Stimulated activated CD4-positive, alpha-beta T cell treated with anti-CD3 and anti-CD28 coated beads, TNF-alpha, amount 100 ng/mL, for 48 hours (primary cell): ENCODE measurements at regions not wholly inside any gene's neighbourhood (a gene's known extent, or its start where the extent isn't known, plus 50 kb on each side); places are given as distances from the start of the nearest gene placed in this dataset.

Source experiments
- DNase-seq, 3 donors: peaks; one replicate each; pipeline ENCODE4 v3.0.0-alpha.2; 2020; ENCODE audit warnings: low read depth in 3 of 3

DNA sequence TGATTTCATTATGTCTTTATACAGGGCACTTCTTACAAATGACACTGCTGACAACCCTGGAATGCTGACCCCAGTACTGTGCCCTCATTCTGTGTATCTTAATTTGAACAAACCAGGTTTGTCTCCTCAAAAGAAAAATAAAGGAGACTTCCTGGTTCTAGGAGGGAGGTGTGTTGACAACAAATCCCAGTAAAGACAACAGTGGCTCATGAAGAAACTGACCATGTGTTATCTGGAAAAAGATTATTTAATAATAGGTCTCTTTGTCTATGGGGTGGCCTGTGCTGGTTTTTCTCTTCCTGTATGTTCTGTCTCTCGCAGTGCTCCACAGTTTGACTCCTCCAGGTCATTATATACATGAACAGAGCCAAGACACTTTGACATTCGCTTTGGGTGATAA is 454.6 kb downstream of the LMO4 start:
- no peak for DNase-seq

DNA sequence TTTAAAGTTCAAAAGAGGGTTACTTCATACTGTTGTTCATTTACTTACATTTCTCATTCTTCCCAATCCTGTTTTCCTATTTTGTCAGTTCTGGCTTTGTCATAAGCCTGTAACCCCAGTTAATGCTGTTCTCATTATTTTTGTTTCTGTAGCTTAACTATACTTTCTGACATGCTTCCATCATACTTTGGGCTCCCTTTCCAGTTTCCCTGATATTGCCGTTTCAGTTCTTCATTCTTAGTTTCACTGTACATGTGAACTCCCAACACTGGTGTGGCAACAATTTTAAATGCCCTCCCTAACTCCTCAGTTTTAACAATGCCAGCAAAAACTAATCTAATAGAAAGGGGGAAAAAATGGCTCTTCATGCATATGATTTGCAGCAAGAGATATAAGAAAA is 456.7 kb downstream of the LMO4 start:
- DNase-seq: no peak

DNA sequence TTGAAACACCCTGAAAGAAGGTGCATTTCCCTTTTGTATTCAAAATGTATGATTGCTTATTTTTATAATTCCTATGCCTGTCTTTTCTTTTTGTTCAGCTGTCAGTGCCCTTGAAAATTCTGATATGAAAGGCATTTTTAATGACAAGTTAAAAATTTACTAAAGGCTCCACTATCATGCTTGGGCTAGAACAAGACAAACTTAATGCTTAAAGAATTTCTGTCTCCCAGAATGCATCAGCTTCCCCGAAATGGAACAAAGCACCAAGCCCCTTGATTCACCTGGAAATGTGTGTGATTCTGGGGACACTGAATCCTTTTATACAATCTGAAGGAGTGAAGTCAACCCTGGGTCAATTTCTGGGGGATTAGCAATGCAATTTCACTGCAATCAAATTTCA is 457.5 kb downstream of the LMO4 start:
- DNase-seq: no peak

DNA sequence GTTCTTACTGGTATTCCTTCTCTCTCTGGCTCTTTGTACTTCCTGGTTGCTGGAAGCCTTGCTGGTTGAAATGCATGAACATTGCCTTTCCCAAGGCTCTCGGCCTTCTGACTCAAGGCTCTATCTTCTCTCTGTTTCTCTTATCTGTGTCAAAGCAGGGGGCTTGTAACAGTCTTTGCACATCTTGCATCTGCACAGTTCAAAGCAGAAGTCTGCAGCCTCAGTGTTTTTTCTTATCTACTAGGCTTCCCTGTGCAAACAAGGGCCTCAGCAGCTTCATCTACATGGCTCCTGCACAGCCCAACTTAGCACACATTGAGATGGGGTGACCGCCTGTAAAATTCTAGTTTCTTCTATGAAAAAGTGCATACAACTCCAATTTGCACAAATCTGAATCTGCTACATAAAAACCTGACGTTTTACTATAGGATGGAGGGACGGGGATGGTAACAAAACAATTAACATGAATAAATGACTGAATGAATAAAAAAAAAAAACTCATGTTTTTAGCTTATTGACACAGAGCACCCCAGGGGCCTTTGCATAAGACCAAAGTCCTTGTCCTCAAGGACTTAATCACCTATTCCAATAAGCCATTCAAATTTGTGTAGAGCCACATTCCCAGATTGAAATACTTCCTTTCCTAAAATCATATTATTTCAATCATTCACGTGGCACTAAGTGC is 458.3 kb downstream of the LMO4 start:
- no peak for DNase-seq

DNA sequence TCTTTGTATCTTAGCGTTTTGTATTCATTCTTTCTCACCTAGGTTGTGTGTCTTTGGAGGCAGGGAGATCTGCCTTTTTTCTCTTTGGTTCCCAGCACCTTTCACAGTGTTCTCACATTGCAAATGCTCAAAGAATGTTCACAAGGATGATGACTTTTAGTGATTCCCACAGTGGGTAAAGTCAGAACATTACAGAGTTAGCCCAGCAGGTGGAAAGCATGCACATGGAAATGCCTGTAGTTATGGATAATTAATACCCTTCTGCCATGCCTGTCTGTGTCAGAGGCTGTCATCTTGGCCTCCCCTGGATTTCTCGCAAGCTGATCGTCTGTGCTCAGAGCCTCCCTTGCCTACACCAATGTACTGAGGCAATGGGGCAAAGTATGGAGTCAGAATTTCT is 458.9 kb downstream of the LMO4 start:
- DNase-seq: no peak

DNA sequence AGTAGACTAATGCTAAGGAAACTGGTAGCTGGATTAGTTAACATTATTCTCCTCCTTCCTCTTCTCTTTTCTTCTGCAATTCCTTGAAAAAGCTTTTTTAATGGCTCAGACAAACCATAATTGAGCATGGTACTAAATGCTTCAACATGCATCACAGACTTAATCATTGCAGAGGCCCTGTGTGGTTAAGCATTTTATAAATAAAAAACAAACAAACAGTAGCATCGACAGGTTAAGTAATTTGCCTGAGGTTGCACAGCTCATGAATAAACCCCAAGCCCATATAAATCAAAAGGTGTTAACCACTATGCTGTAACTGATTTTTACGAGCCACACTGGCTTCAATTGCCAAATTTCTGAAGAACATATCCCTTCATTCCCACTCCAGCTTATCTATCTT is 462.1 kb downstream of the LMO4 start:
- DNase-seq: no peak

DNA sequence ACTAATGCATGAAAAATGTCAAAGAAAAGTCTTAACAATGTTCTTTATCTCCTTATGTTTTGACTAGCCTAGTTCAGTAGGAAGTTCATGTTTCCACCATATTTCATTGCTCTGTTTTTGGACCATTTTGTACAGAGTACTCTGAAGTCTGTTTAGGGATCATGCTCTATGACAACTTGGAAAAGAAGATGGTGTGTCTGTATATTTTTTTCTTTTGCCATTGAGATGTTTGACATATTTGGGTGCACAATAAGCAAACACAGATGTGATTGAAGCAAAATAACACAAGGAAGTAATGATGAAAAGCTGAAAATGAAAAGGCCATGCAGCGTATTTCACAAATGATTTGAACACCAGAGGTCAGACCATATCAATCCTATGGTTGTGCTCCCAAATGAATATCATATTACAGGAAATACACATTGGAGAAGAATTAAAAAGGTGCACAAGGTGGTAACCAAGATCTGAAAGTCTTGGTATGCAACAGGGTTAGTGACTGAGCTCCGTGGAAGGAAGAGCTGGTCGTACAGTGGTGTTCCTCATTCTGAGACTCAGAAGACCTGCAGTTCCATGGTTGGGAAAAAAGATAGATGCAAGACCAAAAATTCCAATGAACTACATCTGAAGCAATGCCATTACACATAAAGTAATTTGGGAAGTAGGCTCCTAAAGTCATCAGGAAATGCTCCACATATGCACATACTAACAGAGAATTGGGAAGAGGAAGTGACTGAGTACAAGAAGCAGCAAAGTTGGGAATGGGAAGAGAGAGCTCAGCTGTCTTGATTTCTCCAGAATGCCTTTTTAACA is 463.5 kb downstream of the LMO4 start:
- DNase-seq: no peak

DNA sequence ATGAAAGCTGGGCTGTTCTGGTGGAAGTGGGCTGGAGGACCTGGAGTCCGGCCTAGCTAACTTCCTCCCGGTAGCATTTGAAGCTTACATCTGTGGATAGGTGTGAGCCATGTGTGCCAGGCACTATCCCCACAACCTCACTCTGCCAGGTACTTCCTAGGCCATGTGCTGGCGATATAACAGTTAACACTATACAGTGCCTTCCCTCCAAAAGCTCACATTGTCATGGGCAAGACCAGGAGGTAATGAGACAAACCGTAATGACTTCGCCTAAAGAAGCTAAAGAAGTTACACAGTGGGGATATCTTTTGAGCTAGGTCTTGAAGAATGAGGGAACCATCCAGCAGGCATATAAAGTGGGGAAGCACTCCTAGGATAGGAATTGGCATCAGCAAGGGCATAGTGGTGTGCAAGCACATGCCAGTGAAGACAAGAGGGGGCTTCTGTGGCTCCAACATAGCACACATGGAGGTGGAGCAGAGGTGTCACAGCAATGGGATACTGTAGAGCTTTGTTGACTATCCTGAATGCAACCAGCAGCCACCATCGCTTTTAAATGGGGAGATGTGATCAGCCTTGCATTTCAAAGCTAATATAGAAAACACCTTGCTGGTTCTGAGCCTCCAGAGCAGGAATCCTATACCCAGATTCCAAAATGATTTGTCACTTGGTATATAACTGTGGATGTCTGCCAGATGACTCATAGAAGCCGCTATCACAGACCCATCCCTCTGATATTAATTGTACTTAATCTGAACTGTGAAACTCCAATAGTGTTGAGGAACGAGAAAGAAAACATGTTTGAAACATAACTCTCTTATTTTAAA is 466.3 kb downstream of the LMO4 start:
- DNase-seq: no peak

DNA sequence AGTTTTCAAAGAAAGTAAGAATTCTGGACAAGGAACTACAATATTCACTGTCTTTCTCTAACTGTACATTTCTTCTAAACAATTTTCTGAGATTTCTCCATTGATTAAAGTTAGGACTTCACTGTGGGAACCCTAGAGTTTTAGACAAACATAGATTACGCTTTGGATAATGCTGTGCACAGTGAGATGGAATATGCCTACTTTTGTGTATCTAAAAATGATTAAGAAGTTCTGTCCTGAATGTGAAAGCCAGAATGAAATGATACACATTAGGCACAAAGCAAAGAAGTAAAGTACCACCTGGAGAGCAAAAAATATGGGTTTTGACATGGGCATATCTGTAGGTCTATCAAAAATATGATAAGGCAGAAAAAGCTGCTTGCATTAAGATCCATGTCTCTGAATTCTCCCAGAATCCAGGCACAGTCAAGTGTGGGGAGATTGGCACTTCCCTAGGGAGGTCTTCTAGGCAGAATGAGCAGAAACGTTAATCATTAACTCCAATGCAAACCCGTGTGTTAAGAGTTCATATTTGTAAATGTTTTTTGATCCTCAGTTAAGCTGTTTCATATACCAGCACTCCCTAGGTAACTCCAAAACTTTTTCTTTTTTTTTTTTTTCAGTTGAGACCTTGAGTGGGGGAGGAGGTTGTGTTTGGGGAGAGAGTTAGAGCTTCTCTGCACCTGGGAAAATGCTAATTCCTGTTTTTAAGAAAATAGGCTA is 467.1 kb downstream of the LMO4 start:
- no peak for DNase-seq

DNA sequence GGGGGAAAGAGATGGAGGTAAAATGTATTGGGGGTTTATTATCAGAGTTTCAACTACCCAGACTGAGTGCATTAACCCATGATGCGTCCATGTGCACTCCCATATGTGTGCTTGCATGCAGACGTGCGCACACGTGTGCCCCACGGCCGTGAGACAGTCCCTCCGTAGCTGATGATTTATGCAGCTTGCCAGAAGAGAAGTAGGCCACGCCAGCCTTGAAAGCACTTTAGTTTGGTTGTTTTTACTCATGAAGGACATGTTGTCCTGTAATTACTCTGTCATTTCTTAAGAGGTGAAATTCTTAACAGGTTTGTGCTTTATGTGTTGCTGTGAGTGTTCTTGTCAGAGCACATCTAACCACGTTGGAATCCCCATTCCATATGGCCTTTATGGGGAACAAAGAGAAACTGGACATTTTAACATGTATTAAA is 467.8 kb downstream of the LMO4 start:
- no peak for DNase-seq

DNA sequence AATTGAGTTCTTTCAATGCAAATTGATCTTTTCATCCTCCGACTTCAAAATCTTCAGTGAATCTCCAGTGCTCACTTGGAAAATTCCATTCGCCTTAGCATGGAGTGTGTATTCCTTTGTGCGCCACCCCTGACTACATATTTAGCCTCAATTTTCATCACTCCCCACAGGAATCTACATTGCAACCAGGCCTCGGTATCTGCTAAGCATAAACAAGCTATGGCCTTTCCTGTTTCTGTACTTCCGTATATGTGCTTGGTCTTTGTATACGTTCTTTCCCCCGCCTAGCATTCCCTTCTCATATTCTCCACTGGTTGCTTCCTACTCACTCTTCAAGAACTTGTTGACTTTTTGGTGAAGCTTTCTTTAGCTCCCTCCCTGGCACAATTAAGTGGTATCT is 470.8 kb downstream of the LMO4 start:
- DNase-seq: no peak

DNA sequence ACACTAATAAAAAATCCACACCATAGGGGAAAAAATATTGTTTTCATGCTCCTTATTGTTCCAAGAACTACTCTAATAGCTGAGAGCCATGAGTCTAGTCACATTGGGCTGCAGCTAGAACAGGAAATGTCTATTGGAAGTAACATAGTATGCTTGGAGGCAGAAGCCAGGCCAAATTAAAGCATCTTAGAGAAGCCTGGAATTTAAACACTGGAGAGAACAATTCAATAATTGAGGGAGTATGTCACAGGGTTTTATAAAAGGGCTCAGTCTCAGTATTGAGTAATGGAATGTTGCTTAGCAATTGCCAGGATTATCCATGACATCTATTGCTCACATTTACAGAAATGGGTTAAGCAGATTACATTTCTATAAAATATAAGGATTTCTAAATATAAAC is 471.3 kb downstream of the LMO4 start:
- DNase-seq: no peak

DNA sequence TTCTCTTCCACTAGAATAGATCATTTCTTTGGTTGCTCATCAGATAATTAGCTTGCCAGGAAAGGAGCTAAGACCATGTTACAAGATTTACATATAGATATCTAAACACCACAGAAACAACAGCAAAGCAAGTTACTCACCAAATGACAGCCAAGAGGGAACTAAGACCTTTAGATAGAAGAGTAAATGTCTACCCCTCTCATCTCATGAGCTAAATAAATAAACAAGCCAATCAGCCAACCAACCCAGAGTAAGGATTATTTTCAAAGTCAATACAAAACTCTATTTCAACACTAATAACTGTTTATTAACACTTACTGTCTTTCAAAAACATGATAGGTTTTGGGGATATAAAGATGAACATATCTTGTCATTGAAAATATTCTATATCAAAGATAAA is 474.7 kb downstream of the LMO4 start:
- no peak for DNase-seq

DNA sequence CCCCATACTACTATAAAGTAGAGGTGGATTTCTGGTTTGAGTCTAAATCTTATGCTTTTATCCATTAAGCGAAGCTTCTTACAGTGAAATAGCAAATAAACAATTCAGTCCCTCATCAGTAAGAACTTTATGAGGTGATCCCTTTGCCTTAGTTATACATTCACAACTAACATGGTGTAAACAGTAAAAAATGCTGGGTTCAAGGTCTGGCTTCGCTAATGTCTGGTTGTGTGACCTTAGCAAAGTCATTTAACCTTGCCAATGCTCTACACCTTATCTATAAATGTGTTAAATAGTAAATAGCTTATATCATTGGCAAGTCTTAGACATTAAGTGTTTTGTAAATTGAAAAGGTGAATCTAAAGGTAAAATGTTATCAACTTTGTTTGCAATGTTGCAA is 475.4 kb downstream of the LMO4 start:
- no peak for DNase-seq

DNA sequence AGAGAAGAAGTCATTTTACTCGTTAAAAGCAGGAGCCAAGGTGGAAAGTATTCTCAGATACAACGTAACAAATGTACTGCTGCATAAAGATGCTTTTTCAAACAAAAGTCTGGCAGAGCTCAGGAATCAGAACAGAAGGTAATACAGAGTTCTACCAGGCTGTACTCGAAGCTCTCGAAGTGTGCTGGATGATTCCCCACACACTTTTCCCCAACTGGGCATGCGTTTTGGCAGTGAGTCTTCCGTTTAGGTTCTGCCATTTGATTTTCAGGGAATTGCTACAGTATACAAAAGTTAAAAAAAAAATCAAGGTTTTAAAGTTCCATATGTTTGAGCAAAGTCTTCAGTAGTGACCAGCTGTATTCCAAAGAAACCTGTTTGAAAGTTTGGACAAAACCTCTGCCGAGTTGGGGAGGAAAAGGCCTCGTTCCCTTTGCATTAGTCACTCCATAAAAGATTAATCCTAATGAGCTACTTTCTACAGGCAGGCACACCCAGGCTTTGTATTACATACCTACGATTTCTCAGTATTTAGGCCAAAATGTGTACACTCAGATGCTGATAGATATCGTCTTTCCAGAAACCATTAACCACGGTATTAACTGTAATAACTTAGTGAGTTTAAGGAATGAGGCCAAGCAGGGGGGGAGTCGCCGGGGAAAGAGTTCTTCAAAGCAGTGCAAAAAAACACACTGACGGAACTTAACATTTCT is 477.1 kb downstream of the LMO4 start:
- DNase-seq: no peak

DNA sequence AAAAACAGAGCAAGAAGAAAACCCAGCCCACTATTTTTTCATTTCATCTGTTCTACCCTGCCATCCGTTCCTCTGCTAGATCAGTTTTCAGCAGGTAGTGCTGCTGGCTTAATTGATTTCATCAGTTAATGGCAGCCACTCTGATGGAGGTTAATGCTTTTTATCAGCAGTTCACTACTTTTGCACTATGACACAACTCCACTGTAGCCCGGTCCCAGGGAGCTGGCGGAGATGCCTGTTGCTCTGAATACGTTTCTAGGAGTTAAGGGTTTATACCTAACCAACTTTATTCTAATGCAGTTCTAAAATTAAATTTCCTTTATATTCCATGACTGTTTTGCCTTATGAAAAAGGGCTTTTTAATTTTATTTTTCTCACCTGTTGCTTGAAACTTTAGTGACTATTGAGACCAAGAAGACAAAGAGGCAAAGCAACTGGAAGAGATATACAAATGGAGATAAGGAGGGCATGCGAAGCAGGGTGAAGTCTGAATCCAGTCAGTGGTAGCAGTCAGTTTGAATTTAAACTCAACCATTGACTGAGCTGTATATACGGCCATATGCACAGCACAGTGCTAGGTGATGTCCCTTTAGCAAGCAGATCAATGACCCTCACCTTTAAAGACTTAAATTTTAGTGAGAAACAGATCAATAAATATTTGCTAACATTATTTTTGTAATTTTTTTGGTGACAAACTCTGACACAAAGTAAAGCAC is 477.9 kb downstream of the LMO4 start:
- no peak for DNase-seq

DNA sequence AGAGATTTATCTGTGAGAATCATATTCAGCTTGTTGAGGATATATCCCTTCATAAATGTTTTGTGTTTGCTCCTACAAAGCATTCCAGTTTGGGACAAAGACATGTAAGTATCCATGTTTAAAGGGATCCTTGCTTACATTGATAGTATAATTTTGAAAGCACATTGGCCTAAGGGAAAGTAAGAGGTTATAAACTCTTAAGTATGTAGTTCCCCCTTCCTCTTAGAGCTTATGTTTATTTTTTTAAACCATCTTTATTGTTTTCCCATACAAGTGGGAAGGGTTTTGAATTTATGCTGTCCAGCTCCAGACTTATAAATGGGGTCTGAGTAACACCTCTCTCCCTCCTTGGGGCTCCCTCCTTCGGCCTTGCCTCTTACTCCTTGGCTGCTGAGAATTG is 481.5 kb downstream of the LMO4 start:
- no peak for DNase-seq

DNA sequence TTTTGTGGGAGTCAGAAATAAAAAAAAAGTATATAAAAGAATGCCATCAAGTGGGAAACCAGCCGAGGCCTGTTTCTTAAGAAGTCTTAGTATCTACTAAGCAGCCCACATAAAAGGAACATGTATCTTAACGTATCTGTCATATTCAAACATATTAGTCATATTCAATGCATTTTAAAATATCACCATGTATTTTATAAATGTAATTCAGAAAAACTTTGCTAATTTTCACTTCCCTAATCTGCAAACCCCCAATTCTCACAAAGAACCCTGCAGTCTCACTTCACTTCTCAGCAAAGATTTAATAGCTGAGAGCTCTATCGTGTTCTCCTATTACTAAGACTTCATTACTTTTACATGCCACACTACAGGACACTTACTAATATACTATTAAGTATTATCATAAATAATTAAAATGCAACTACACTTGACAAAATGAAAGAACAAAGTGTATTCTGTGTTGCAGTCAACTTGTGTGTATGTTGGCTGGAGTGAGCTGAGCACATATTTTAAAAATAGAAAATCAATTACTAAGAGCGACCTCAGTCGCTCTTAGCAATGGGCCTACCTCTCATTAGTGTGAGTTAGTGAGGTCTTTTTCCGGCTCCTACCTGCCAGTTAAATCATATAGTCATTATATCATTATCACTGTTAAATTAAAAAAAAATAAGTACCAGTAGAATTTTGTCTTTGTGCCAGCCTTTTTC is 484.3 kb downstream of the LMO4 start:
- no peak for DNase-seq

DNA sequence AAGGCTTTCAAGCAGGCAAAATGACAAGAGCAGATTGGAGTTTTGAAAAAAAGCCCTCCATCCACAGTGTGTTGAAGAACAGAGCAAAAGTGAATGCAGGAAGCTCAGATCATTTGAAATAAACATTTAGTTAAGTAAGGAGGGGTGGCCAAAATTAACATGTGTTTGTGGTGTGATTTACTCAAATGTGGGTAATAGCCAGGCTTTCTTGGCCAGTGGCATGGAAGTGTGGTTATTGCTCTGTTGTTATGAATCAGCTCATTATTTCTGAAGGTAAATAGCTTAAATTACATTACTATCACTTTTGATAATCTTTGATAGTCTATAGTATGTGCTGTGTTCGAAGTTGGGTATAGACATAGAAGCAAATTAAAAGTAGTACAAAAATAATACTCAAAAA is 485.9 kb downstream of the LMO4 start:
- DNase-seq: no peak

DNA sequence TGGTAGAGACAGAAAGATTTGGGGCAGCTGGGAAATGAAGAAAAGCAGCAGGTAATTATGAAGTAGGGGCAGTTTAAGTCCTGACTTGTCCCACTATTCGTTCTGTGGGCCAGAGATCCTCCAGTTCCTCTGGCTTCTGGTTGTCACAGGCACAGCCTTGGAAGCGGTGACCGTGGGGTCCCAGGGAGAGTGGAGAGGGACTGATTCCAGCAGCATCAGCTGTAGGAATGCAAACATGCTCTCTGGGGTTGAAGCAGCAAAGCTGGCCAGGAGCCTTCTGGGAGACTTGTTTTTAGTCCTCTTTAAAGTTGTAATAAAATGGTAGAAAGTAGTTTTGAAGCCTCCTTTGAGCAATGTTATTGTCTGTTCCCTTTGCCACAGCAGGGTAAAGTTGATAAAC is 488.0 kb downstream of the LMO4 start:
- DNase-seq: no peak
